Tibial nerve (tissue), 4 donors: ENCODE measurements at regions not wholly inside any gene's neighbourhood (a gene's known extent, or its start where the extent isn't known, plus 50 kb on each side); places are given as distances from the start of the nearest gene placed in this dataset.

Experiments
- DNase-seq, 2 donors: peaks; one replicate each; pipeline ENCODE4 v3.0.0-alpha.2; 2019; ENCODE audit warnings: low spot score in 2 of 2
- H3K27ac ChIP-seq, 4 donors: fragments of 200-600 bp; sonication (generic) in 3 of 4; one replicate each; pipeline ENCODE4 v1.5.1; 2017 to 2019; ENCODE audit warnings: mild to moderate bottlenecking in 1 of 4
- H3K27me3 ChIP-seq, 2 donors: fragments of 200-600 bp; sonication (generic) in 1 of 2; one replicate each; pipeline versions ENCODE4 v1.5.1 to v1.6.0; 2017 to 2019
- H3K36me3 ChIP-seq, 3 donors: fragments of 200-600 bp; sonication (generic); one replicate each; pipeline ENCODE4 v1.5.1; 2018 to 2019
- H3K4me1 ChIP-seq, 4 donors: fragments of 200-600 bp; sonication (generic) in 3 of 4; one replicate each; pipeline ENCODE4 v1.5.1; 2017 to 2019
- H3K4me3 ChIP-seq, 4 donors: fragments of 200-600 bp; sonication (generic) in 3 of 4; one replicate each; pipeline ENCODE4 v1.5.1; 2017 to 2019; ENCODE audit warnings: mild to moderate bottlenecking in 1 of 4, moderate library complexity in 1 of 4
- H3K9me3 ChIP-seq, 4 donors: fragments of 200-600 bp; sonication (generic) in 3 of 4; one replicate each; pipeline ENCODE4 v1.5.1; 2017 to 2019
- EP300 ChIP-seq, 2 donors: sonication (generic); formaldehyde crosslinking; IDR thresholded peaks; one replicate each; pipeline ENCODE4 v1.6.1; 2017; ENCODE audit warnings: antibody characterized with exemption in 2 of 2, mild to moderate bottlenecking in 1 of 2
- POLR2A ChIP-seq, 2 donors: fragments of 450-650 bp; IDR thresholded peaks; one replicate each; pipeline ENCODE4 v1.6.1; 2017; ENCODE audit warnings: antibody characterized with exemption in 2 of 2, mild to moderate bottlenecking in 2 of 2, moderate library complexity in 2 of 2
- WGBS, 2 donors: methylation state at CpG; one replicate each; pipeline ENCODE4 v1.1.5; 2018; 5-methylcytosine and 5-hydroxymethylcytosine counted together
- TF ChIP-seq, protein P1 (sequence below), 5 experiments: fragments of 200-600 bp in 3 of 5; fragments of 450-650 bp in 2 of 5; sonication (generic) in 3 of 5; IDR thresholded peaks; one replicate each; pipeline ENCODE4 v1.5.1; 2016 to 2019; ENCODE audit warnings: antibody characterized with exemption in 5 of 5, mild to moderate bottlenecking in 3 of 5, moderate library complexity in 2 of 5

DNA sequence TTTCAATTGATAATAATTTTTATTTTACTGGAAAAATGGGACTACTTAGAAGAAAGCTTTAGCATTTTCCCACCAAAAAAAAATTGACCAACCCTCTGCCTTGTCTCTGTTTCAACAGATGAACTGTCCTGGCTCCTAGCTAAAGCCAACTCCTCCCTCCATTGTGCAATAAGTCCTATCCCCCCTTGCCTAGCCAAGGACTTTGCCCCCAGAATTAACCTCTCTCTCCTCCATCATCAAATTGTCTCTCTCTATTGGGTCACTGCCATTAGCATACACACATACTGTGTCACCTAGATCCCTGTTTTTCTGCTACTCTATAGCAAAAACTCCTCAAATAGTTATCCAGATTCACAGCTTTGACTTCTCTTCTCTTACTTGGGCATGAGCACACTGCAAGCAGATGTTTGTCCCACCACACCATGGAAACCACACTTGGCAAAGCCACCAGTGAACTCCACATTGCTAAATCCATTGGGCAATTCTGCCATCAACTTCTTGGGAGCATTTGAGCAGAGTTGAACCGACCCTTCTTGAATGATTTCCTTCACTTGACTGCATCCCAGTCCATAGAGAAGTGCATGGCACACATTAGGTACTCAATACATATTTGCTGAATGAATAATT, 91.4 kb upstream of the NEBL start:
- no peaks in the 10 kb centered on the region for H3K4me1 ChIP-seq
- no peaks in the 10 kb centered on the region for H3K27me3 ChIP-seq
- WGBS, 2 donors, result 94 to 100% methylated on average over 1 of the region's 1 CpG
- no peak overlapping the region for H3K27ac ChIP-seq
- H3K9me3 ChIP-seq, result peaks cover 0 to 10% (median 0%) of the 10 kb centered on the region in 4 donors
- TF ChIP-seq, protein P1, sequence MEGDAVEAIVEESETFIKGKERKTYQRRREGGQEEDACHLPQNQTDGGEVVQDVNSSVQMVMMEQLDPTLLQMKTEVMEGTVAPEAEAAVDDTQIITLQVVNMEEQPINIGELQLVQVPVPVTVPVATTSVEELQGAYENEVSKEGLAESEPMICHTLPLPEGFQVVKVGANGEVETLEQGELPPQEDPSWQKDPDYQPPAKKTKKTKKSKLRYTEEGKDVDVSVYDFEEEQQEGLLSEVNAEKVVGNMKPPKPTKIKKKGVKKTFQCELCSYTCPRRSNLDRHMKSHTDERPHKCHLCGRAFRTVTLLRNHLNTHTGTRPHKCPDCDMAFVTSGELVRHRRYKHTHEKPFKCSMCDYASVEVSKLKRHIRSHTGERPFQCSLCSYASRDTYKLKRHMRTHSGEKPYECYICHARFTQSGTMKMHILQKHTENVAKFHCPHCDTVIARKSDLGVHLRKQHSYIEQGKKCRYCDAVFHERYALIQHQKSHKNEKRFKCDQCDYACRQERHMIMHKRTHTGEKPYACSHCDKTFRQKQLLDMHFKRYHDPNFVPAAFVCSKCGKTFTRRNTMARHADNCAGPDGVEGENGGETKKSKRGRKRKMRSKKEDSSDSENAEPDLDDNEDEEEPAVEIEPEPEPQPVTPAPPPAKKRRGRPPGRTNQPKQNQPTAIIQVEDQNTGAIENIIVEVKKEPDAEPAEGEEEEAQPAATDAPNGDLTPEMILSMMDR (IDR thresholded peaks at IDR 0.05), result no peak
- TF ChIP-seq POLR2A (IDR thresholded peaks at IDR 0.05) (no peak), EP300 (IDR thresholded peaks at IDR 0.05) (no peak)
- DNase-seq, result peak in 1 of 2 donors; percentile 7
- no peak overlapping the region for H3K4me3 ChIP-seq
- H3K36me3 ChIP-seq, result no peaks in the 10 kb centered on the region

DNA sequence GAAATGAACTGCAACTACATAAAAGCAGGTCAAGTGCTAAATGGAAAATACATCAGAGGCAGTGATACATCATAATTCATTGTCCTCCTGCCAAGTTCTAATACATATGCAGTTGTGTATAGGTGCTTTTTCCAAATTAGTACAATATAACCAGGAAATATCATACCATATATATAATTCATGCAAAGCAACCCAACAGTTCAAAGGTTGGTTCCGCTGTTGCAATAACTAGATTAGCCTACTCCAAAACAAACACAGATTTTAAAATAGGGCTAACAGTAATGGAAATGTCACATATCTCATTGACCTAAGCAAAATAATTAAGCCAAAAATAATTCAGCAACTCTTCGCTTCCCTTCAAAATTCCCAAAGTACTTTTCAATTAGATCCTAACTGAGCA, 88.9 kb upstream of the NEBL start:
- peaks cover 0 to 13% (median 0%) of the 10 kb centered on the region in 4 donors for H3K9me3 ChIP-seq
- no peaks in the 10 kb centered on the region for H3K4me1 ChIP-seq
- 56 to 70% methylated on average over 2 of the region's 2 CpGs for WGBS, 2 donors
- no peaks in the 10 kb centered on the region for H3K36me3 ChIP-seq
- no peak overlapping the region for H3K4me3 ChIP-seq
- no peaks in the 10 kb centered on the region for H3K27me3 ChIP-seq
- no peak overlapping the region for H3K27ac ChIP-seq
- DNase-seq, result no peak
- TF ChIP-seq POLR2A (IDR thresholded peaks at IDR 0.05) (no peak), EP300 (IDR thresholded peaks at IDR 0.05) (no peak)
- TF ChIP-seq, protein P1 (IDR thresholded peaks at IDR 0.05), result no peak

DNA sequence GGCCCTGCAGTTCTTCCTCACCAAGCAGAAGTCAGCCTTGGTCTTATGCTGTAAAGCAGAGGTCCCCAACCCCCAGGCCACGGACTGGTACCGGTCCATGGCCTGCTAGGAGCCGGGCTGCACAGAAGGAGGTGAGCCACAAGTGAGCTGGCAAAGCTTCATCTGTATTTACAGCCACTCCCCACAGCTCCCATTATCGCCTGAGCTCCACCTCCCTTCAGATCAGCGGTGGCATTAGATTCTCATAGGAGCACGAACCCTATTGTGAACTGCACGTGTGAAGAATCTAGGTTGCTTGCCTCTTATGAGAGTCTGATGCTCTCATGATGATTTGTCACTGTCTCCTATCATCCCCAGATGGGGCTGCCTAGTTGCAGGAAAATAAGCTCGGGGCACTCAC, 87.6 kb upstream of the NEBL start:
- no peaks in the 10 kb centered on the region for H3K4me1 ChIP-seq
- H3K4me3 ChIP-seq, result no peak overlapping the region
- H3K9me3 ChIP-seq, result peaks cover 0 to 13% (median 0%) of the 10 kb centered on the region in 4 donors
- no peak overlapping the region for H3K27ac ChIP-seq
- H3K36me3 ChIP-seq, result no peaks in the 10 kb centered on the region
- no peak for DNase-seq
- no peaks in the 10 kb centered on the region for H3K27me3 ChIP-seq
- 78 to 82% methylated on average over 8 of the region's 8 CpGs for WGBS, 2 donors
- TF ChIP-seq EP300 (IDR thresholded peaks at IDR 0.05), result no peak
- TF ChIP-seq, protein P1 (IDR thresholded peaks at IDR 0.05), result no peak
- TF ChIP-seq POLR2A (IDR thresholded peaks at IDR 0.05), result no peak

DNA sequence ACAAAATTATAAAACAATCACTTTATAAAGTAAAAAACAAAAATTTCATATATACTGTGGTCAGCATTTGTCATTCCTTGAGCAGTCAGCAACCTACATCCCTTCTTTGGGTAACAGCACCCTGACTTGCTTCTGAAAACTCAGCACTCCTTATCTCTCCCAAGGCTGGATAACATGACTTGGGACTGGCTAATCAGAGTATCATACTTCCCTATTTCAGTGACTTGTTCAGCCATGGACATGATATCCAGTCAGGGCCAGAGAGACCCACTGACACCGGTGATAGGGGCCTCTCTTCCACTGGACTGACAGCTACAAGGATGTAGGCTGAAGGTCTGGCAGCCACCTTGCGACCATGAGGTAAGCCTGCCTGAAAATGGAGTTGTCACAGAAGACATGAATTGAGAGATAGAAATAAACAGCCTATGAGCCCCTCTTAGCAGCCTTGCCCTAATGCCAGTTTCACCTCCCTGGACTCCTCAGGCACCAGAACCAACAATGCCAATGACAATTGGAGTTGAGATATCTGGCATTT, 84.4 kb upstream of the NEBL start:
- Histone ChIP-seq H3K36me3 (no peaks in the 10 kb centered on the region), H3K4me1 (no peaks in the 10 kb centered on the region), H3K9me3 (peaks cover 0 to 4% (median 0%) of the 10 kb centered on the region in 4 donors), H3K4me3 (no peak overlapping the region), H3K27ac (no peak overlapping the region), H3K27me3 (no peaks in the 10 kb centered on the region)
- WGBS, 2 donors, result 92 to 100% methylated on average over 2 of the region's 2 CpGs
- no peak for DNase-seq
- no peak for TF ChIP-seq POLR2A (IDR thresholded peaks at IDR 0.05)
- TF ChIP-seq, protein P1 (IDR thresholded peaks at IDR 0.05), result no peak
- no peak for TF ChIP-seq EP300 (IDR thresholded peaks at IDR 0.05)

DNA sequence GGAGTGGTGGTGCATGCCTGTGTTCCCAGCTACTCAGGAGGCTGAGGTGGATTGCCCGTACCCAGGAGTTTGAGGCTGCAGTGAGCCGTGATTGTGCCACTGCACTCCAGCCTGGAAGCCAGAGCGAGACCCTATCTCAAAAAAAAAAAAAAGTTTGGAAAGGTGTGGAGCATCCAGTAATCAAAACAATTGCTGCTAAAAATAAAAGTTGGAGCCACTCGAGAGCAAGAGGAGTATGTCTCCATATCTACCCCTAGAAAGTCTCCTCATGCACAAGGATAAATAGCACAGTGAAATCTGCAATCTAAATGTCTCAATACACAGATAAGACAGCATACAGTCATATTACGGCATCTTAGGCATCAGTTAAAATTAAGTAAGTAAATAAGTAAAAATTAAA, 81.5 kb upstream of the NEBL start:
- H3K27ac ChIP-seq, result no peak overlapping the region
- no peaks in the 10 kb centered on the region for H3K36me3 ChIP-seq
- no peak for DNase-seq
- WGBS, 2 donors, result 90 to 91% methylated on average over 5 of the region's 5 CpGs
- H3K9me3 ChIP-seq, result peaks cover 0 to 4% (median 0%) of the 10 kb centered on the region in 4 donors
- no peaks in the 10 kb centered on the region for H3K27me3 ChIP-seq
- no peak overlapping the region for H3K4me3 ChIP-seq
- H3K4me1 ChIP-seq, result no peaks in the 10 kb centered on the region
- TF ChIP-seq EP300 (IDR thresholded peaks at IDR 0.05), result no peak
- TF ChIP-seq POLR2A (IDR thresholded peaks at IDR 0.05), result no peak
- TF ChIP-seq, protein P1 (IDR thresholded peaks at IDR 0.05), result no peak
